ENCODE measurements at regions not wholly inside any gene's neighbourhood (a gene's known extent, or its start where the extent isn't known, plus 50 kb on each side); places are given as distances from the start of the nearest gene placed in this dataset.

DNA sequence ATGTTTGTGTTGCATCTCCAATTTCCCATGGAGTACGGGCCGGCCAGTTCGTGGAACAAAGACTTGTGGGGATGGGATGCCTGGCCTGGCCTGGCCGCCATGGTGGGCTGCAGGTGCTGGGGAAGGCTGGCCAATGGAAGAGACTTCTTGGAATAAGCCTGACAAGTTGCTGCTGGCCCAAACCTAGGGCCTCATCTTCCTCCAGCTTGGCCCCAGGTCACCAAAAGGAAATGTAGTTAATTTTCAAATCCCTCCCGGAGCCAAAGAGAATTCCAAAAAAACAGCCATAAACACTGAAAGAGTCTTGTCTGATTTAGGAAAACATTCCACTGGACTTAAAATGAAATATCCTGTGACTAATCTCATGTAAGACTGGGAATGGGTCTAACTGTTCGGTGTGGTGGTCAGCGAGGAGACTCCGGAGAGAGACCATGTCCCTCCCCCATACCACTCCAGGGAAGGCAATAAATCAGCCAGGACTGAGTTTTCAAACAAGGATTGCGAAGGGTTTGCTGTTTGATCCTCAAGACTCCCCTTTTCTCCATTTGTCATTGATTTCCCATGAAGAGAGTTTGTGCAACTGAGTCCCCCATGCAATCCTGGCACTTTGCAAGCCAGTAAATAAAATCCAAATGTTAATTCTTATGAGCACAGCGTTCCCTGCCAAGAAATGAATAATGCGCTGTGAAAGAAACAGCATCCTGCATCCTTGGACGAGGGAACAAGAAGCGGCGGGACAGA is 128.7 kb upstream of the HABP2 start:
- Mint-ChIP-seq H3K36me3 (peaks cover 0 to 13% (median 0%) of the 10 kb centered on the region in 3 donors), H3K27ac (no peak overlapping the region), H3K27me3 (peaks cover 2 to 13% (median 5%) of the 10 kb centered on the region in 5 donors), H3K4me3 (no peak overlapping the region), H3K9me3 (peaks cover 3 to 18% (median 8%) of the 10 kb centered on the region in 9 donors), H3K4me1 (no peaks in the 10 kb centered on the region)
- ATAC-seq (no peak), DNase-seq (no peak)
- POLR2A ChIA-PET = no interaction called here

DNA sequence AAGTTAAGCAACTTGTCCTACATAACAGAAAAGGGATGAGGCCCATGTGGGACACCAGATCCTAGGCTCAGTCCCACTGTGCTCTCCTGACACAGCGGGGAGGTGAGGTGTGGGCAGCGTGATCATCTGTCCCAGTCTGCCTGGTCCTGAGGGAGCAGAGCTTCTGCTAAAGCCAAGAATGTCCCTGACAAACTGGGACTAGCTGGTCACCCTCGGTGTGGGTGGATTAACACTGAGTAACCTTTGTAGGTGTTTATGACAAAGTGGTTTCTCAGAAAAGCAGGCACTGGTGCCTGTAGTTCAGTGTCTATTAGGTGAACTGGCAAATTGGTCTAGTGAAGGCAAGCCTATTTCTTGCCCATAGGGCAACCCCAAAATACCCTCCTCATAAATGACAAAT is 127.8 kb upstream of the HABP2 start:
- POLR2A ChIA-PET = no interaction called here
- no peak for ATAC-seq

DNA sequence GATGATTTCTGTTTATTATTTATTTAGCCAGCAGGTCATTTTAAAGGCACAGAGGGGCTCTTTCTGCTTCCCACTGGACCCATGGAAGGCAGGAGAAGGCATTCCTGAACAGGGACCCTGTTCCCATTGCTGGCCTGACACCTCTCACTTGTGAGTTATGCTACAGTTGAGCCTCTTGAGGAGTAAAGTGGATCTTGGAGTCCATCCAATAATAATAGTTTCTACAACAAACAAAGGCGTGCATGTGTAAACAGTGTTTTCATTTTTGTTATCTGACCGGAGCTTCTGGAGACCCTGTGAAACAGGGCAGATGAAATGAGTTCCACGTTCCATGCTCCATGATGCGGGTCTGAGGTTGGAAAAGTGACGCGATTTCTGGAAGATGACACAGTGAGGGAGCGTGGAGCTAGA is 127.3 kb upstream of the HABP2 start:
- POLR2A ChIA-PET = no interaction called here

More for the DNA sequence above, 127.8 kb upstream of the HABP2 start:
- Mint-ChIP-seq H3K4me3 (no peak overlapping the region), H3K9me3 (peaks cover 2 to 9% (median 4%) of the 10 kb centered on the region in 9 donors), H3K27ac (no peak overlapping the region), H3K27me3 (peaks cover 2 to 13% (median 5%) of the 10 kb centered on the region in 5 donors), H3K4me1 (no peaks in the 10 kb centered on the region), H3K36me3 (peaks cover 0 to 5% (median 0%) of the 10 kb centered on the region in 3 donors)
- no peak for DNase-seq

GRCh38 chr10:113426181-113426877 is 126.5 kb upstream of the HABP2 start:
- peaks cover 2 to 15% (median 4%) of the 10 kb centered on the region in 5 donors for H3K27me3 Mint-ChIP-seq
- H3K4me1 Mint-ChIP-seq = no peaks in the 10 kb centered on the region
- H3K9me3 Mint-ChIP-seq = peaks cover 0 to 4% (median 0%) of the 10 kb centered on the region in 9 donors
- H3K36me3 Mint-ChIP-seq = no peaks in the 10 kb centered on the region
- H3K27ac Mint-ChIP-seq = no peak overlapping the region
- POLR2A ChIA-PET = no interaction called here
- ATAC-seq (no peak), DNase-seq (no peak)
- no peak overlapping the region for H3K4me3 Mint-ChIP-seq

More for the DNA sequence above, 127.3 kb upstream of the HABP2 start:
- Mint-ChIP-seq H3K27ac (no peak overlapping the region), H3K4me3 (no peak overlapping the region), H3K36me3 (no peaks in the 10 kb centered on the region), H3K27me3 (peaks cover 2 to 14% (median 5%) of the 10 kb centered on the region in 5 donors), H3K9me3 (peaks cover 0 to 4% (median under 1%) of the 10 kb centered on the region in 9 donors), H3K4me1 (no peaks in the 10 kb centered on the region)
- no peak for ATAC-seq
- no peak for DNase-seq

DNA sequence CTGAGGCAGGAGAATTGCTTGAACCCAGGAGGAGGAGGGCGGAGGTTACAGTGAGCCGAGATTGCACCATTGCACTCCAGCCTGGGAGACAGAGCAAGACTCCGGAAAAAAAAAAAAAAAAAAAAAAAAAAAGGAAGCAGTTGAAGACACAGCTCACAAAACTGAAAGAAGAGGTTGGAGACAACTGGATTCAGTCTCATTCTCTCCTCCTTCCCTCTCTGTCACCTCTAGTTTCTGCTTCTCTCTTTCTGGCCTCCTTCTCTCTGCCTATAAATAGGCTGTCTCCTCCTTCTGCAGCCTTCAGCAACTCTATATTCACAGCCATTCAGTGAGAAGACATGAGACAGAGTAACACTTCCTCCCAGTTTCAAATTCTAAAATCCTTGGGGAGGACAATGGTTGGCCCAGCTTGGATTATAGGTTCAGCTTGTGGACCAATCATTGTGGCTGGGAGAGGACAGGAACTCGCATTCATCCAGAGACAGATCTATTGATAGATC is 125.6 kb upstream of the HABP2 start:
- no peak for DNase-seq
- no peak for ATAC-seq
- Mint-ChIP-seq H3K27ac (no peak overlapping the region), H3K4me1 (no peaks in the 10 kb centered on the region), H3K27me3 (peaks cover 0 to 10% (median 2%) of the 10 kb centered on the region in 5 donors), H3K36me3 (no peaks in the 10 kb centered on the region), H3K4me3 (no peak overlapping the region), H3K9me3 (peaks cover 0 to 4% (median 0%) of the 10 kb centered on the region in 9 donors)
- POLR2A ChIA-PET = no interaction called here

GRCh38 chr10:113427811-113428558 is 124.9 kb upstream of the HABP2 start:
- DNase-seq = no peak
- H3K4me3 Mint-ChIP-seq = no peak overlapping the region
- peaks cover 0 to 10% (median 2%) of the 10 kb centered on the region in 5 donors for H3K27me3 Mint-ChIP-seq

GRCh38 chr10:113430634-113431397 is 122.0 kb upstream of the HABP2 start:
- DNase-seq (no peak), ATAC-seq (no peak)
- POLR2A ChIA-PET = no interaction called here
- Mint-ChIP-seq H3K4me3 (no peak overlapping the region), H3K9me3 (peaks cover 0 to 12% (median 0%) of the 10 kb centered on the region in 9 donors), H3K27me3 (peaks cover 0 to 4% (median 2%) of the 10 kb centered on the region in 5 donors), H3K27ac (no peak overlapping the region), H3K4me1 (no peaks in the 10 kb centered on the region), H3K36me3 (no peaks in the 10 kb centered on the region)

More at GRCh38 chr10:113427811-113428558, 124.9 kb upstream of the HABP2 start:
- H3K9me3 Mint-ChIP-seq = peaks cover 0 to 4% (median 0%) of the 10 kb centered on the region in 9 donors
- no peak for ATAC-seq
- H3K4me1 Mint-ChIP-seq = no peaks in the 10 kb centered on the region
- no peaks in the 10 kb centered on the region for H3K36me3 Mint-ChIP-seq
- H3K27ac Mint-ChIP-seq = no peak overlapping the region
- POLR2A ChIA-PET = no interaction called here

DNA sequence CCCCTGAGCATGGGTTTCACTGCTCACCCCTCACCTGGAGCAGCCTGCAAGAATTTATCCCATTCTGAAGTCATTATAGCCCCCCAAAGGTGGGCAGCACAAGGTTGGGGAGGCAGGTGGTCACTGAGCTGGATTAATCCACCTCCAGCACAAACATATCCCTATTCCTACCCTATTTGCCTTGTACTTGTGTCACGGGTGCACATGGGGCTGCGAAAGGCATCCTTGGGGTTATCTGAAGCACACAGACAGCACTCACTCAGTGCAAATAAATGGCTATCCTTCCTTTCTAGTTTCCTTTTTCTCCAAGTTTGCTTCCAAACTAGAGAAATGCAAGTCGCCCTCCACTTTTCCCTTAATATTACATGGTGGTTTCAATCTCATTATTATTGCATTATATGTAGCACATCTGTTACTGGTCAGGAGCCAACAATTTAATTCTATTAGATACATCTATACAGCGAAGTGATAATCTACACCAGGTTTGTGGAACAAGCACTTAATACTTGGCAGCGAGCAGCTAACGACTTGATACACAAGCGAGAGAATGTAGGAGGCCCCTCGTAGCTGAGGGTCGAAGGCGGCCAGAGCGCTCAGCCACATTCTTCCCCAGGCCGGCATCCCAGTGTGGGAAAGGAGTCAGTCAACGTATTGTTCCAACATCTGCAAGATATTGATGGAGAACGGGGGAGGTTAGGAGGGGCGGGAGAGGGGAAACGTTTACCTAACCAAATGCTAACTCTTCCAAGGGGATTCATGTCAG is 121.3 kb upstream of the HABP2 start:
- no peak for DNase-seq
- H3K27me3 Mint-ChIP-seq = peaks cover 0 to 4% (median 2%) of the 10 kb centered on the region in 5 donors
- no peaks in the 10 kb centered on the region for H3K36me3 Mint-ChIP-seq
- no peaks in the 10 kb centered on the region for H3K4me1 Mint-ChIP-seq
- H3K4me3 Mint-ChIP-seq = no peak overlapping the region
- no peak overlapping the region for H3K27ac Mint-ChIP-seq
- H3K9me3 Mint-ChIP-seq = peaks cover 0 to 12% (median 0%) of the 10 kb centered on the region in 9 donors
- POLR2A ChIA-PET = no interaction called here
- no peak for ATAC-seq

GRCh38 chr10:113433711-113434110 is 119.1 kb upstream of the HABP2 start:
- ATAC-seq (no peak), DNase-seq (no peak)
- H3K4me3 Mint-ChIP-seq = no peak overlapping the region
- no peak overlapping the region for H3K27ac Mint-ChIP-seq
- POLR2A ChIA-PET = no interaction called here
- H3K9me3 Mint-ChIP-seq = peaks cover 0 to 12% (median 0%) of the 10 kb centered on the region in 9 donors
- no peaks in the 10 kb centered on the region for H3K4me1 Mint-ChIP-seq
- no peaks in the 10 kb centered on the region for H3K36me3 Mint-ChIP-seq
- H3K27me3 Mint-ChIP-seq = peaks cover 0 to 4% (median 3%) of the 10 kb centered on the region in 5 donors

- peaks cover 0 to 4% (median 3%) of the 10 kb centered on the region in 5 donors for H3K27me3 Mint-ChIP-seq
- H3K9me3 Mint-ChIP-seq = peaks cover 0 to 12% (median 0%) of the 10 kb centered on the region in 9 donors
- POLR2A ChIA-PET = no interaction called here
- ATAC-seq (no peak), DNase-seq (no peak)
- no peaks in the 10 kb centered on the region for H3K36me3 Mint-ChIP-seq
- H3K4me3 Mint-ChIP-seq = no peak overlapping the region
- H3K27ac Mint-ChIP-seq = no peak overlapping the region
- H3K4me1 Mint-ChIP-seq = no peaks in the 10 kb centered on the region
Measured at GRCh38 chr10:113434315-113434714, 118.5 kb upstream of the HABP2 start.

GRCh38 chr10:113434950-113435349 is 117.9 kb upstream of the HABP2 start:
- DNase-seq (no peak), ATAC-seq (no peak)
- Mint-ChIP-seq H3K27me3 (peaks cover 0 to 5% (median 1%) of the 10 kb centered on the region in 5 donors), H3K9me3 (peaks cover 0 to 12% (median 0%) of the 10 kb centered on the region in 9 donors), H3K27ac (no peak overlapping the region), H3K4me1 (no peaks in the 10 kb centered on the region), H3K4me3 (no peak overlapping the region), H3K36me3 (no peaks in the 10 kb centered on the region)
- POLR2A ChIA-PET = no interaction called here

Data from naive thymus-derived CD8-positive, alpha-beta T cell (primary cell).